ENCODE measurements at regions not wholly inside any gene's neighbourhood (a gene's known extent, or its start where the extent isn't known, plus 50 kb on each side); places are given as distances from the start of the nearest gene placed in this dataset.
A peak's percentile ranks its signal among the peaks of the same experiment; 100 is the strongest.

GRCh38 chr12:124509300-124509675 lies 58.1 kb downstream of the NCOR2 start:
- TF ChIP-seq CTCF (IDR thresholded peaks at IDR 0.05; ENCODE audit: unreplicated experiment), result no peak
- Mint-ChIP-seq H3K4me1 (peaks cover 77% of the 10 kb centered on the region), H3K36me3 (peaks cover 6% of the 10 kb centered on the region), H3K9me3 (no peaks in the 10 kb centered on the region), H3K4me3 (no peak overlapping the region), H3K27ac (peak overlapping the region; percentile 79), H3K27me3 (ENCODE audit: low read depth) (no peaks in the 10 kb centered on the region)
- no peak for DNase-seq (ENCODE audit: low spot score in 2 of 2, unreplicated experiment in 2 of 2)

DNA sequence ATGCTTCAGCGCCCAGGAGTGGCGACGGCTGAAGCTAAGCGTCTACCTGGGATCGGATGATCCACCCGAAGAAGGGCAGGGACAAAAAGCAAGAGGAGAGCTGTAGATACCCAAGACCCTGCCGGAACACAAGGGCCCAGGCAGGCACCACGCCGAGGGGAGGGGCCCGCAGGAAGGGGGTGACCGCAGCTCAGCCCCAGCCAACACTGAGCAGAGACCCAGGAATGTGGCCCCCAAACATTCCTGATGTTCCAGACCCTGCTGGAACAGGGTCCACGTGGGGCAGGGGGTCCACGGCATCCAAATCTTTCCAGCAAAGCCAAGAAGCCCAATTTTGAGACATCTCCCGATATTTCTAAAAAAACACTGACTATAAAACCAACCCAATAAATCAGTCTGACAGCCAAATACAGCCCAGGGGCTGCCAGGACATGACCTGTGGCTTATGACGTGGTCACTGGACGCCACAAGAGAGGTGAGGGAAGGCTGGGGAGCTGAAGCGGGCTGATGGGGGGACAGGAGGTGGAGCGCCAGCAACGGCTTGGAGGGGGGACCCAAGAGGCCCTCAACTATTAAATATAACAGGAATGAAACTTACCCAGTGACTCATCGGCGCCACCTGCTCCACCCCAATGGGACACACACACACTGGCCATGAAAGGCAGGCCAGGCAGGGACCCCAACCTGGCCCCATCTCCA lies 58.9 kb downstream of the NCOR2 start:
- peak overlapping the region; percentile 96 for H3K27ac Mint-ChIP-seq
- H3K36me3 Mint-ChIP-seq, result peaks cover 4% of the 10 kb centered on the region

GRCh38 chr12:124507188-124508109 lies 60.0 kb downstream of the NCOR2 start:
- no peaks in the 10 kb centered on the region for H3K27me3 Mint-ChIP-seq (ENCODE audit: low read depth)
- H3K36me3 Mint-ChIP-seq, result peaks cover 4% of the 10 kb centered on the region
- H3K4me1 Mint-ChIP-seq, result peaks cover 65% of the 10 kb centered on the region
- H3K27ac Mint-ChIP-seq, result peak overlapping the region; percentile 96
- peak overlapping the region; percentile 38 for H3K4me3 Mint-ChIP-seq
- H3K9me3 Mint-ChIP-seq, result no peaks in the 10 kb centered on the region
- TF ChIP-seq CTCF (IDR thresholded peaks at IDR 0.05; ENCODE audit: unreplicated experiment), result no peak
- DNase-seq (ENCODE audit: low spot score in 2 of 2, unreplicated experiment in 2 of 2), result peak in 1 of 2 experiments; percentile 58

More for the DNA sequence above, 58.9 kb downstream of the NCOR2 start:
- Mint-ChIP-seq H3K27me3 (ENCODE audit: low read depth) (no peaks in the 10 kb centered on the region), H3K9me3 (no peaks in the 10 kb centered on the region), H3K4me3 (no peak overlapping the region), H3K4me1 (peaks cover 74% of the 10 kb centered on the region)
- TF ChIP-seq CTCF (IDR thresholded peaks at IDR 0.05; ENCODE audit: unreplicated experiment), result no peak
- DNase-seq (ENCODE audit: low spot score in 2 of 2, unreplicated experiment in 2 of 2), result no peak

- Mint-ChIP-seq H3K4me3 (peak overlapping the region; percentile 6), H3K4me1 (peaks cover 69% of the 10 kb centered on the region)
- no peak for TF ChIP-seq CTCF (IDR thresholded peaks at IDR 0.05; ENCODE audit: unreplicated experiment)
These were observed 60.6 kb downstream of the NCOR2 start for GRCh38 chr12:124506832-124507153.

DNA sequence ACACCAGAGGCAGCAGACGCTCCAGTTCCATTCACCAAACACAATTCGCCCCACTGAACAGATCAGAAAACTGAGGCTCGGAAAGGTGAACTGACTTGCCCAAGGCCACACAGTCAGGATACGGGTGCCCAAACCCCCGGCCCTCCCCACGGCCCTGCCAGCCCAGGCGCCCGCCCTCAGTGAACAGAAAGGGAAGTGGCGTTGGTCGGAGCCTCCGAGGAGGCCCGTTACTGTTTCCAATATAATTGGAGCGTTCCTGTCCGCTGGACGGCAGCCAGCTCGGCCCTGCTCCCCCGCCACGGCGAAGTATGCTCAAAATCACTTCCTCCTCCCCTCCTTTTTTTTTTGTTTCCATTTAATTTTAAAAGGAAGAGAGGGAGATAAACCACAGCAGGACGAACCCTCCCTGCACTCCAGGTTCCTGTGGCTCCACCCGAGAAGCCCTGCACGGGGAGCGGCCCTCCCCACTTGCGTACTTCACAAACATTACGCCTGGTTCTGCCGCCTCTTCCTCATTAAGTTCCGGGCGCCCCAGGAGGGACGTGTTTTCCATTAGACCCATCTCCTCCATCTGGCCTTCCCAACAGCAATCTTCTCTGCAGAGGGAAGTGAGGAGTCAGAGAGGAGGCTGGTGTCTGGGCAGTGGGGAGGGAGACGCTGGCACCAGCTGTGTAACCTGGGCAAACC lies 61.1 kb downstream of the NCOR2 start:
- peaks cover 73% of the 10 kb centered on the region for H3K4me1 Mint-ChIP-seq
- H3K36me3 Mint-ChIP-seq, result no peaks in the 10 kb centered on the region
- H3K4me3 Mint-ChIP-seq, result peak overlapping the region; percentile 6
- peak overlapping the region; percentile 90 for H3K27ac Mint-ChIP-seq
- no peaks in the 10 kb centered on the region for H3K27me3 Mint-ChIP-seq (ENCODE audit: low read depth)
- no peak for TF ChIP-seq CTCF (IDR thresholded peaks at IDR 0.05; ENCODE audit: unreplicated experiment)
- no peaks in the 10 kb centered on the region for H3K9me3 Mint-ChIP-seq
- DNase-seq (ENCODE audit: low spot score in 2 of 2, unreplicated experiment in 2 of 2), result peak in 1 of 2 experiments; percentile 74

More at GRCh38 chr12:124506832-124507153, 60.6 kb downstream of the NCOR2 start:
- DNase-seq (ENCODE audit: low spot score in 2 of 2, unreplicated experiment in 2 of 2), result no peak
- no peaks in the 10 kb centered on the region for H3K9me3 Mint-ChIP-seq
- no peaks in the 10 kb centered on the region for H3K36me3 Mint-ChIP-seq
- no peaks in the 10 kb centered on the region for H3K27me3 Mint-ChIP-seq (ENCODE audit: low read depth)
- peak overlapping the region; percentile 90 for H3K27ac Mint-ChIP-seq
